ENCODE measurements at regions not wholly inside any gene's neighbourhood (a gene's known extent, or its start where the extent isn't known, plus 50 kb on each side); places are given as distances from the start of the nearest gene placed in this dataset.

DNA sequence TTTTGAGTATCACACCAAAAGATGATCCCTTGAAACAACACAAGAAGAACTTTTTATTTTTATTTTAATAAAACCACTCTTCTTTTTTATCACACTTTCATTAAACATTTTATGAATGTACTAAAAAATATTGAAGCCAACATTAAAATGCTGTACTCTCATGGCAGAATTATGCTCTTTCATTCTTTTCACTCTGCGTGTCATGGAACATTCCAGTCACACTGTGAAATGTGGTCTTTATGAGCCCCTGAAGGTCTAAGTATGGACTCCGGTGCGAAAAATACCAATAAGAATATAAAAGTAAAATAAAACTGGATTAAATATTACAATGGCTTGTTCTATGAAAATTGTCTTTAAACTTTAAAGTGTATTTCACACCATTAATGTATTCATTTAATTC lies 148.4 kb downstream of the TMEM26 start:
- H3K4me3 ChIP-seq (replicated peaks; ENCODE audit: low read depth, low read length): no peak overlapping the region
- TF ChIP-seq, protein P1, sequence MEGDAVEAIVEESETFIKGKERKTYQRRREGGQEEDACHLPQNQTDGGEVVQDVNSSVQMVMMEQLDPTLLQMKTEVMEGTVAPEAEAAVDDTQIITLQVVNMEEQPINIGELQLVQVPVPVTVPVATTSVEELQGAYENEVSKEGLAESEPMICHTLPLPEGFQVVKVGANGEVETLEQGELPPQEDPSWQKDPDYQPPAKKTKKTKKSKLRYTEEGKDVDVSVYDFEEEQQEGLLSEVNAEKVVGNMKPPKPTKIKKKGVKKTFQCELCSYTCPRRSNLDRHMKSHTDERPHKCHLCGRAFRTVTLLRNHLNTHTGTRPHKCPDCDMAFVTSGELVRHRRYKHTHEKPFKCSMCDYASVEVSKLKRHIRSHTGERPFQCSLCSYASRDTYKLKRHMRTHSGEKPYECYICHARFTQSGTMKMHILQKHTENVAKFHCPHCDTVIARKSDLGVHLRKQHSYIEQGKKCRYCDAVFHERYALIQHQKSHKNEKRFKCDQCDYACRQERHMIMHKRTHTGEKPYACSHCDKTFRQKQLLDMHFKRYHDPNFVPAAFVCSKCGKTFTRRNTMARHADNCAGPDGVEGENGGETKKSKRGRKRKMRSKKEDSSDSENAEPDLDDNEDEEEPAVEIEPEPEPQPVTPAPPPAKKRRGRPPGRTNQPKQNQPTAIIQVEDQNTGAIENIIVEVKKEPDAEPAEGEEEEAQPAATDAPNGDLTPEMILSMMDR (IDR thresholded peaks at IDR 0.05; ENCODE audit: low read length, missing control alignments): no peak
- DNase-seq (ENCODE audit: low read depth): peak; percentile 8

DNA sequence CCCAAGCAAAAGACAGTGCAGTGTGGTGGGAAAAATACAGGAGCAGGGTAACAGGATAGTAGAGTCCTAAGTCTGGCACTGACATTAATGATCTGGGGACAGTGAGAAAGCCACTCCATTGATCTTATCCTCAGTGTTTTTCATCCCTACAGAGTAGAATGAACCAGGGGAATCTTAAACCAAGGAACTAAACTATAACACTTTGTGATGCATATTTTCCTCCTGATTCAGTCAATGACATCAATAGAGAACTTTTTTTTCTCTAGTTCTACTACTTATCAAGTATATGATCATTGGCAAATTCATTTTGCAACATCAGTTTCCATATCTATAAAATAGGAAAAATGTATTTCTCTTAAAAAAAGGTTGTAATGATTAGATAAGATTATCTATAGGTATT lies 151.1 kb downstream of the TMEM26 start:
- no peak overlapping the region for H3K4me3 ChIP-seq (replicated peaks; ENCODE audit: low read depth, low read length)
- TF ChIP-seq, protein P1 (IDR thresholded peaks at IDR 0.05; ENCODE audit: low read length, missing control alignments): no peak
- DNase-seq (ENCODE audit: low read depth): no peak

DNA sequence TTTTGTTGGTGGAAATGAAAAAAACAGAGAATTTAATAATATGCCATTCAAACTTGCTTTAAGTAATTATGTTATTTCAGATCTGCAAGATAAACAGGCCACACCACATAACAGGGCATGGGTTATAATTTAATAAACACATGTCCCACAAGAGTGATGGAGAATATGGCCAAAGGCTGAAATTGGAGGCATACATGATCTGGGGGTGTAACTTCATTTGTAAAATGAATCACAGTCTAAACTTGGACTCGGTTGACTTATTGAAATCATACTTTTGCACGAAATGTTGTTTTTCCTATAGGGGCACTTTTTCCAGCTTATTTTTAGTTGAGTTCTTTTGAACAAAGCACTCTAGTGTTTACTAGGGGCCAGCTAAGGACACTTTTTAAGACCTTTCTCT lies 151.6 kb downstream of the TMEM26 start:
- no peak overlapping the region for H3K4me3 ChIP-seq (replicated peaks; ENCODE audit: low read depth, low read length)
- TF ChIP-seq, protein P1 (IDR thresholded peaks at IDR 0.05; ENCODE audit: low read length, missing control alignments): no peak
- no peak for DNase-seq (ENCODE audit: low read depth)

GRCh38 chr10:61299841-61300240 lies 153.3 kb downstream of the TMEM26 start:
- no peak for DNase-seq (ENCODE audit: low read depth)
- TF ChIP-seq, protein P1 (IDR thresholded peaks at IDR 0.05; ENCODE audit: low read length, missing control alignments): no peak
- H3K4me3 ChIP-seq (replicated peaks; ENCODE audit: low read depth, low read length): no peak overlapping the region

DNA sequence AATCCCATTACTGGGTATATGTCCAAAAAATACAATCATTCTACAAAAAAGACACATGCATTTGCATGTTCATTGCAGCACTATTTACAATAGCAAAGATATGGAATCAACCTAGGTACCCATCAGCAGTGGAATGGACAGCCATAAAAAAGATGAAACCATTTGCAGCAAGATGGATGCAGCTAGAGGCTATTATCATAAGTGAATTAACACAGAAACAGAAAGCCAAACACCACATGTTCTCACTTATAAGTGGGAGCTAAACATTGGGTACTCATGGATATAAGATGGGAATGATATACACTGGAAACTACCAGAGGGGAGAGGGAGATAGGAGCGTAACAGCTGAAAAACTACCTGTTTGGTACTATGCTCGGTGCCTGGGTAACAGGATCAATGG lies 154.0 kb downstream of the TMEM26 start:
- DNase-seq (ENCODE audit: low read depth): no peak
- TF ChIP-seq, protein P1 (IDR thresholded peaks at IDR 0.05; ENCODE audit: low read length, missing control alignments): no peak
- H3K4me3 ChIP-seq (replicated peaks; ENCODE audit: low read depth, low read length): no peak overlapping the region

DNA sequence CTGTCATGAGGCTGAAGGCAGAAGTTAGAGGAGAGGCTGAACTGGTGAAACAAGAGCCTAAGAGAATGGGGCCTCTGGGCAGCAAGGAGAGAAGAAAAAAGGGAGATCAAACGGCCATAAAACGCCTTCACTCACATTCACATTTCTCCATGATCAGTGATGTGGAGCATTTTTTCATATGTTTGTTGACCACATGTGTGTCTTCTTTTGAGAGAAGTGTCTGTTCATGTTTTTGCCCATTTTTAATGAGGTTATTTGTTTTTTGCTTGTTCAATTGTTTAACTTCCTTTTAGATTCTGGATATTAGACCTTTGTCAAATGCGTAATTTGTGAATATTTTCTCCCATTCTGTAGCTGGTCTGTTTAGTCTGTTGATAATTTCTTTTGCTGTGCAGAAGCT lies 155.0 kb downstream of the TMEM26 start:
- no peak for DNase-seq (ENCODE audit: low read depth)
- H3K4me3 ChIP-seq (replicated peaks; ENCODE audit: low read depth, low read length): no peak overlapping the region
- TF ChIP-seq, protein P1 (IDR thresholded peaks at IDR 0.05; ENCODE audit: low read length, missing control alignments): no peak

DNA sequence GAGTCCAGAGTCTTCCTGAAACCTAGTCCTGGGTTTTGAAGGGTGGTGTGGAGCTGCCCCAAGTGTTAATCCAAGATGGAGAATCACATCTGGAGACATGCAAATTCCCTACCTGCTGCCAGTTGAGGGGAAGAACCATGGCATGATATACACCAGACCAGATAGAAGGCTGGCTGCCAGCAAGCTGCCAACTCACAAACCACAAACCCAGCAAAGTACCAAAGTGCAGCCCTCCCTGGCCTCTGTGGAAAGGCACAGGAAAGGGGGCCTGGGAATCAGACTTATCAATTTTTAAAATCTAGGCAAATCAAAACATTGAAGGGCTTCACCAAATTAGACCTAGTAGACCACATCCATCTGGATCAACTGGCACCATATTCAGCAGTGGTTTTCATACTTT lies 157.0 kb downstream of the TMEM26 start:
- DNase-seq (ENCODE audit: low read depth): no peak
- H3K4me3 ChIP-seq (replicated peaks; ENCODE audit: low read depth, low read length): no peak overlapping the region
- TF ChIP-seq, protein P1 (IDR thresholded peaks at IDR 0.05; ENCODE audit: low read length, missing control alignments): no peak

Data from fibroblast of pulmonary artery (primary cell).